HepG2 (cell line): ENCODE measurements at regions not wholly inside any gene's neighbourhood (a gene's known extent, or its start where the extent isn't known, plus 50 kb on each side); places are given as distances from the start of the nearest gene placed in this dataset.

ENCODE experiments used
- ATAC-seq: fragments of 200-7000 bp; cut with Tn5 transposase; 3 replicates; pipeline ENCODE4 v1.9.1; 2020; ENCODE audit warnings: mild to moderate bottlenecking, moderate library complexity
- BruUV-seq: library from RNA; stranded (reverse); fragments of 400-500 nt; replicated peaks from 2 replicates; lab custom pipeline; 2021; lab: Mats Ljungman, UMichigan
- CTCF ChIA-PET: fragments of 300-600 bp; formaldehyde crosslinking; extraction: SDS; loops from one replicate; lab custom pipeline; 2021; ENCODE audit warnings: low total read pairs, inconsistent platforms, low intra/inter-chr PET ratio; lab: Yijun Ruan, JAX
- POLR2A ChIA-PET: fragments of 350-600 bp; sonication (Branson Sonifier 250); formaldehyde crosslinking; loops from one replicate; lab custom pipeline; 2020; ENCODE audit warnings: antibody characterized with exemption, inconsistent platforms; lab: Yijun Ruan, JAX
- DNase-seq: peaks from one replicate; pipeline ENCODE4 v3.0.0-alpha.2; 2015; ENCODE audit warnings: low spot score
- FAIRE-seq: peaks from 3 replicates; lab custom pipeline; 2011; peaks lifted over from hg19 to GRCh38; lab: Jason Lieb, UNC
- H2AFZ ChIP-seq: one replicate; pipeline ENCODE4 v1.6.1; 2011; ENCODE audit warnings: low read length, inconsistent platforms
- H3K27ac ChIP-seq: fragments of 300-600 bp; 3 replicates; pipeline ENCODE4 v1.8.0; 2011; ENCODE audit warnings: mixed run types, mild to moderate bottlenecking, mixed read lengths, low read length, inconsistent platforms; ENCODE audit not compliant: insufficient read depth; ENCODE audit errors: extremely low read length
- H3K27me3 ChIP-seq, 2 experiments: fragments of 200-600 bp in 1 of 2; 2 replicates in 1 of 2; 3 replicates in 1 of 2; pipeline versions ENCODE4 v1.6.0 to v1.8.0; 2011; ENCODE audit warnings: low read length in 2 of 2, mild to moderate bottlenecking in 2 of 2, moderate library complexity in 2 of 2, inconsistent platforms in 1 of 2; ENCODE audit not compliant: insufficient read depth in 2 of 2, control insufficient read depth in 1 of 2
- H3K36me3 ChIP-seq, 2 experiments: fragments of 200-600 bp in 1 of 2; replicated peaks in 1 of 2; 2 replicates in 1 of 2; 3 replicates in 1 of 2; pipeline versions ENCODE4 v1.5.1 to v1.8.0; 2011; ENCODE audit warnings: low read length in 2 of 2, inconsistent platforms in 1 of 2; ENCODE audit not compliant: insufficient read depth in 2 of 2, control insufficient read depth in 1 of 2
- H3K4me1 ChIP-seq: 2 replicates; pipeline ENCODE4 v1.5.1; 2012; ENCODE audit warnings: low read length, inconsistent platforms; ENCODE audit not compliant: insufficient read depth
- H3K4me2 ChIP-seq: 2 replicates; pipeline ENCODE4 v1.6.0; 2011; ENCODE audit warnings: low read depth, low read length, inconsistent platforms
- H3K4me3 ChIP-seq, 3 experiments: fragments of 200-600 bp in 1 of 3; sonication (generic), shearing (Covaris generic) in 1 of 3; replicated peaks in 1 of 3; 2 replicates each; pipeline ENCODE4 v1.5.1; 2011 to 2016; ENCODE audit warnings: low read length in 3 of 3, inconsistent platforms in 2 of 3, low read depth in 2 of 3, mild to moderate bottlenecking in 2 of 3, control low read depth in 1 of 3, mixed read lengths in 1 of 3; ENCODE audit not compliant: insufficient read depth in 1 of 3
- H3K79me2 ChIP-seq: one replicate; pipeline ENCODE4 v1.6.1; 2011; ENCODE audit warnings: low read length, inconsistent platforms; ENCODE audit not compliant: insufficient read depth
- H3K9ac ChIP-seq: 2 replicates; pipeline ENCODE4 v1.6.0; 2011; ENCODE audit warnings: mild to moderate bottlenecking, low read depth, low read length, inconsistent platforms; ENCODE audit not compliant: insufficient read depth
- H3K9me3 ChIP-seq: 2 replicates; pipeline ENCODE4 v1.5.1; 2012; ENCODE audit warnings: mild to moderate bottlenecking, low read length
- H4K20me1 ChIP-seq: 2 replicates; pipeline ENCODE4 v1.6.0; 2011; ENCODE audit warnings: inconsistent platforms, mild to moderate bottlenecking, low read length, moderate library complexity; ENCODE audit not compliant: insufficient read depth
- GRHL1 ChIP-seq: sonication (generic); formaldehyde crosslinking; conservative IDR thresholded peaks from 2 replicates; pipeline ENCODE4 v1.8.0; 2022; ENCODE audit warnings: missing genetic modification reagents
- MAFG ChIP-seq: sonication (generic); formaldehyde crosslinking; IDR thresholded peaks from 2 replicates; pipeline ENCODE4 v1.5.1; 2020; ENCODE audit warnings: mild to moderate bottlenecking, missing genetic modification reagents
- PAWR ChIP-seq: sonication (generic); formaldehyde crosslinking; IDR thresholded peaks from 2 replicates; pipeline ENCODE4 v1.4.0; 2020; ENCODE audit warnings: missing genetic modification reagents, mild to moderate bottlenecking, borderline replicate concordance
- ZFP82 ChIP-seq: sonication (generic); formaldehyde crosslinking; IDR thresholded peaks from 2 replicates; pipeline ENCODE4 v1.5.1; 2020; ENCODE audit warnings: mild to moderate bottlenecking, missing genetic modification reagents, borderline replicate concordance
- ZNF260 ChIP-seq: sonication (generic); formaldehyde crosslinking; IDR thresholded peaks from 2 replicates; pipeline ENCODE4 v1.4.0; 2020; ENCODE audit warnings: missing genetic modification reagents, low read depth, mild to moderate bottlenecking, borderline replicate concordance
- ZNF562 ChIP-seq: sonication (generic); formaldehyde crosslinking; IDR thresholded peaks from 2 replicates; pipeline ENCODE4 v1.8.0; 2022; ENCODE audit warnings: missing genetic modification reagents, borderline replicate concordance
- WGBS: methylation state at CpG from one replicate; pipeline ENCODE4 v1.1.6; 2017; ENCODE audit warnings: low lambda C conversion rate; 5-methylcytosine and 5-hydroxymethylcytosine counted together
- in situ Hi-C: cut with HindIII; loops from 2 replicates; pipeline ENCODE4 v1.10.0; 2017; ENCODE audit warnings: low pct_unique_long_range_greater_than_20kb; ENCODE audit not compliant: extremely low pct_ligation_motif_present
- intact Hi-C: fragments of 100-400 bp; cut with micrococcal nuclease; formaldehyde crosslinking; loops from one replicate; pipeline ENCODE4 v1.10.0; 2022; ENCODE audit not compliant: unreplicated experiment

DNA sequence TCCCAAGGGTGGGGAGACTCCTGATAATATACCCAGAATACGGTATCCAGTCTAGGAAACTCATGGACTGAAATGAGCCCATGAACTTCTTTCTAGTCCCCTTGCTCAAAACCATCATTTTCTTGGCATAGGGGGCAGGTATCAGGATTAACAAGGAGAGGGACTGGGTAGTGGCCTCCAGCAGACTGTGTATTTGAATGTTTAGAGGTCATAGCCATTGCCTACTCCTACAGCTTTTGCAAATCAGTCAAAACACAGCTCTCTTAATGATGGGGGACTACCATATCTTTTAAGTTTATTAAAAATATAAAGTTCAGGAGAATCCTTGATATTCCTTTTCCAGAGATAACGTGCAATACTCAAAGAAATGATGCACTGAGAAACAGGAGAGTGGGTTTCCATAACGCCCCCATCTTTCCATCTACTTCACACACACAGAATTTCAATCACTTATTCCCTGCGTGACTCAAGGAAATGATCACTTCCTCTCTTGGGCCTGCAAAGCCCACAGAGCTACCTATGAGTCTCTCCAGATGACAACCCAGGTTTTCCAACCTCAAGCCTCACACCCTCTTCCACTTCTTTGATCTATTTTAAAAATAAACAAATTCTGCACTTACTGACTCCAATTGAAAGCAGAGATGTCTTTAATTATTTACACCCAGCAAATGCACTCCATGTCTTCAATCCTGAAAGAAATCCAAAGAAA, 584.0 kb upstream of the LMCD1 start (continued):
- TF ChIP-seq GRHL1 (CRISPR knock-in tag): no peak
- TF ChIP-seq ZNF260 (CRISPR knock-in tag): no peak
- TF ChIP-seq PAWR (CRISPR knock-in tag): no peak
- no peak for TF ChIP-seq ZFP82 (CRISPR knock-in tag)

DNA sequence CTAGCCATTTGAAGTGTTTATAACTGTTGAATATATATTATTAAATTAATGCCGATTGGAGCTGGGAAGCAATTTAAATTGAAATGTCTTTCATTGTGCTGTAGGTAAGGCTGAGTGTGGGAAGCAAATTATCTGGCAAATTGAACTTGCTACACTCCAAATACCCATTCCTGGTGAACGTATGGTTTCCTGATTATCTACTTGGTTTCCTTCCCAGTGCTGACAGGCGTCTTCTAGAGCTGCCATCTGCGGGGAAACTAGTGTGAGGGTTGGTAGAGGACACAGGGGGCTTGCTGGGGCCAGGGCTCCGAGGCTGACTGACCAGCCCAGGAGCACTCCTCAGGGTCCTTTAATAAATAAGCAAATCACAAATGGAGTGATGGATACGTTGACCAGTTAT, 581.4 kb upstream of the LMCD1 start:
- no TSS peak for BruUV-seq
- in situ Hi-C loops: no loop called here
- WGBS: 5% methylated on average over 6 of the region's 6 CpGs
- no peak overlapping the region for H3K4me2 ChIP-seq
- TF ChIP-seq ZNF562 (CRISPR knock-in tag) (no peak), MAFG (CRISPR knock-in tag) (no peak)
- TF ChIP-seq, all 625 proteins: peak for 0
- ChIA-PET CTCF (no interaction called here), POLR2A (no interaction called here)
- no peak overlapping the region for H3K4me3 ChIP-seq
- H4K20me1 ChIP-seq: no peaks in the 10 kb centered on the region
- no peaks in the 10 kb centered on the region for H3K4me1 ChIP-seq
- H3K36me3 ChIP-seq: no peaks in the 10 kb centered on the region
- H3K9ac ChIP-seq: no peak overlapping the region
- DNase-seq (no peak), FAIRE-seq (no peak), ATAC-seq (no peak)
- intact Hi-C loops: no loop called here
- H3K9me3 ChIP-seq: peaks cover 64% of the 10 kb centered on the region
- no peak overlapping the region for H2AFZ ChIP-seq
- H3K27me3 ChIP-seq: no peaks in the 10 kb centered on the region
- no peaks in the 10 kb centered on the region for H3K79me2 ChIP-seq
- no peak overlapping the region for H3K27ac ChIP-seq
